Activated CD8-positive, alpha-beta memory T cell treated with anti-CD3 and anti-CD28 coated beads, Interleukin-2, amount 50 U/mL, for 1 hour (primary cell): ENCODE measurements at regions not wholly inside any gene's neighbourhood (a gene's known extent, or its start where the extent isn't known, plus 50 kb on each side); places are given as distances from the start of the nearest gene placed in this dataset.

Source experiments
- DNase-seq: peaks from one replicate; pipeline ENCODE4 v3.0.0-alpha.2; 2020; ENCODE audit errors: extremely low read depth

GRCh38 chr18:41829647-41830516 lies 125.2 kb upstream of the PIK3C3 start:
- DNase-seq: no peak

GRCh38 chr18:41828137-41828536 lies 126.9 kb upstream of the PIK3C3 start:
- no peak for DNase-seq

- no peak for DNase-seq
Observed at GRCh38 chr18:41820784-41821183, 134.2 kb upstream of the PIK3C3 start.

- DNase-seq: no peak
Observed at GRCh38 chr18:41818381-41819355, 136.4 kb upstream of the PIK3C3 start.

- no peak for DNase-seq
Observed at GRCh38 chr18:41814651-41815050, 140.4 kb upstream of the PIK3C3 start.

- DNase-seq: no peak
Observed at GRCh38 chr18:41809652-41810051, 145.4 kb upstream of the PIK3C3 start.

- DNase-seq: no peak
Observed at GRCh38 chr18:41805341-41805740, 149.7 kb upstream of the PIK3C3 start.

- no peak for DNase-seq
Observed at GRCh38 chr18:41798879-41799278, 156.2 kb upstream of the PIK3C3 start.

- no peak for DNase-seq
Observed at GRCh38 chr18:41790687-41791086, 164.3 kb upstream of the PIK3C3 start.

- DNase-seq: no peak
Observed at GRCh38 chr18:41789001-41789400, 166.0 kb upstream of the PIK3C3 start.

- DNase-seq: no peak
Observed at GRCh38 chr18:41783879-41784278, 171.2 kb upstream of the PIK3C3 start.

- DNase-seq: no peak
Observed at GRCh38 chr18:41783065-41783818, 171.8 kb upstream of the PIK3C3 start.

- DNase-seq: no peak
Observed at GRCh38 chr18:41771973-41772372, 183.1 kb upstream of the PIK3C3 start.

- no peak for DNase-seq
Observed at GRCh38 chr18:41769265-41769664, 185.8 kb upstream of the PIK3C3 start.

GRCh38 chr18:41768467-41768866 lies 186.6 kb upstream of the PIK3C3 start:
- no peak for DNase-seq

GRCh38 chr18:41767960-41768359 lies 187.1 kb upstream of the PIK3C3 start:
- no peak for DNase-seq

- DNase-seq: no peak
Observed at GRCh38 chr18:41765460-41765859, 189.6 kb upstream of the PIK3C3 start.

- no peak for DNase-seq
Observed at GRCh38 chr18:41763361-41763760, 191.7 kb upstream of the PIK3C3 start.

GRCh38 chr18:41761333-41762018 lies 193.6 kb upstream of the PIK3C3 start:
- no peak for DNase-seq

GRCh38 chr18:41758534-41758933 lies 196.5 kb upstream of the PIK3C3 start:
- DNase-seq: no peak

- no peak for DNase-seq
Observed at GRCh38 chr18:41756141-41756540, 198.9 kb upstream of the PIK3C3 start.
